ENCODE measurements at regions not wholly inside any gene's neighbourhood (a gene's known extent, or its start where the extent isn't known, plus 50 kb on each side); places are given as distances from the start of the nearest gene placed in this dataset.

GRCh38 chr9:80811003-80811402 lies 878.3 kb downstream of the TLE1 start:
- Histone ChIP-seq H3K9me3 (ENCODE audit: control insufficient read depth, insufficient read depth, low read depth, low read length) (no peaks in the 10 kb centered on the region), H3K4me1 (ENCODE audit: control insufficient read depth, insufficient read depth, low read length) (no peaks in the 10 kb centered on the region), H3K36me3 (ENCODE audit: control insufficient read depth, insufficient read depth, low read length) (no peaks in the 10 kb centered on the region), H3K27me3 (ENCODE audit: control insufficient read depth, insufficient read depth, low read length) (no peaks in the 10 kb centered on the region), H3K27ac (ENCODE audit: low read length) (no peak overlapping the region), H3K4me3 (ENCODE audit: low read depth in 2 of 2, low read length in 2 of 2) (no peak overlapping the region)
- POLR2A ChIA-PET, result no interaction called here
- DNase-seq (ENCODE audit: low read depth, low spot score), result no peak
- in situ Hi-C loops (cut with HindIII; ENCODE audit: low pct_unique_long_range_greater_than_20kb, low sequenced_read_pairs) (no loop called here), intact Hi-C loops (cut with micrococcal nuclease; ENCODE audit: unreplicated experiment) (no loop called here)
- CTCF ChIA-PET, result no interaction called here
- no peak for ATAC-seq
- no TSS peak for BruUV-seq (replicated peaks)
- TF ChIP-seq REST (IDR thresholded peaks at IDR 0.05; ENCODE audit: insufficient read depth in 1 of 2, low read depth in 2 of 2, low read length in 1 of 2), result no peak
- TF ChIP-seq CTCF (IDR thresholded peaks at IDR 0.05), result no peak
- no peak for TF ChIP-seq SIN3A (IDR thresholded peaks at IDR 0.05; ENCODE audit: borderline replicate concordance, insufficient read depth, low read depth, low read length)
- no peak for TF ChIP-seq POLR2AphosphoS5 (IDR thresholded peaks at IDR 0.05; ENCODE audit: low read depth, low read length)
- TF ChIP-seq TCF7L2 (IDR thresholded peaks at IDR 0.05; ENCODE audit: low read depth, low read length), result no peak

- in situ Hi-C loops (cut with HindIII; ENCODE audit: low pct_unique_long_range_greater_than_20kb, low sequenced_read_pairs), result no loop called here
- TF ChIP-seq POLR2AphosphoS5 (IDR thresholded peaks at IDR 0.05; ENCODE audit: low read depth, low read length), result no peak
- no peak for TF ChIP-seq SIN3A (IDR thresholded peaks at IDR 0.05; ENCODE audit: borderline replicate concordance, insufficient read depth, low read depth, low read length)
- no peak for TF ChIP-seq CTCF (IDR thresholded peaks at IDR 0.05)
- no peak for TF ChIP-seq TCF7L2 (IDR thresholded peaks at IDR 0.05; ENCODE audit: low read depth, low read length)
- no peak for TF ChIP-seq REST (IDR thresholded peaks at IDR 0.05; ENCODE audit: insufficient read depth in 1 of 2, low read depth in 2 of 2, low read length in 1 of 2)
- no peaks in the 10 kb centered on the region for H3K4me1 ChIP-seq (ENCODE audit: control insufficient read depth, insufficient read depth, low read length)
- DNase-seq (ENCODE audit: low read depth, low spot score), result no peak
- CTCF ChIA-PET, result no interaction called here
- POLR2A ChIA-PET, result no interaction called here
- no peak for ATAC-seq
- H3K36me3 ChIP-seq (ENCODE audit: control insufficient read depth, insufficient read depth, low read length), result no peaks in the 10 kb centered on the region
- intact Hi-C loops (cut with micrococcal nuclease; ENCODE audit: unreplicated experiment), result no loop called here
- H3K27me3 ChIP-seq (ENCODE audit: control insufficient read depth, insufficient read depth, low read length), result no peaks in the 10 kb centered on the region
- H3K9me3 ChIP-seq (ENCODE audit: control insufficient read depth, insufficient read depth, low read depth, low read length), result no peaks in the 10 kb centered on the region
- no TSS peak for BruUV-seq (replicated peaks)
- H3K4me3 ChIP-seq (ENCODE audit: low read depth in 2 of 2, low read length in 2 of 2), result no peak overlapping the region
- no peak overlapping the region for H3K27ac ChIP-seq (ENCODE audit: low read length)
Observed at GRCh38 chr9:80806671-80807070, 882.7 kb downstream of the TLE1 start.

All from Panc1 (cell line).